Adrenal gland (tissue), 5 donors: ENCODE measurements at regions not wholly inside any gene's neighbourhood (a gene's known extent, or its start where the extent isn't known, plus 50 kb on each side); places are given as distances from the start of the nearest gene placed in this dataset.

ENCODE experiments used
- CTCF ChIP-seq, 6 experiments: fragments of 450-650 bp in 4 of 6; fragments of 200-600 bp in 2 of 6; sonication (generic) in 1 of 6; IDR thresholded peaks; 1 replicate in 5 of 6; 2 replicates in 1 of 6; pipeline versions ENCODE4 v1.5.1 to v1.8.0; 2016 to 2021; ENCODE audit warnings: antibody characterized with exemption in 6 of 6, mild to moderate bottlenecking in 2 of 6, moderate library complexity in 1 of 6
- POLR2A ChIP-seq, 2 donors: fragments of 450-650 bp; IDR thresholded peaks; one replicate each; pipeline ENCODE4 v1.6.1; 2017; ENCODE audit warnings: antibody characterized with exemption in 2 of 2, mild to moderate bottlenecking in 2 of 2, moderate library complexity in 1 of 2
- donor health status: DM: no; HTN: no; CAD: no.

GRCh38 chr4:123786163-123786915 is 389.7 kb downstream of the SPRY1 start:
- TF ChIP-seq CTCF (IDR thresholded peaks at IDR 0.05) (no peak), POLR2A (IDR thresholded peaks at IDR 0.05) (no peak)
